ENCODE measurements at regions not wholly inside any gene's neighbourhood (a gene's known extent, or its start where the extent isn't known, plus 50 kb on each side); places are given as distances from the start of the nearest gene placed in this dataset.
A peak's percentile ranks its signal among the peaks of the same experiment; 100 is the strongest.

DNA sequence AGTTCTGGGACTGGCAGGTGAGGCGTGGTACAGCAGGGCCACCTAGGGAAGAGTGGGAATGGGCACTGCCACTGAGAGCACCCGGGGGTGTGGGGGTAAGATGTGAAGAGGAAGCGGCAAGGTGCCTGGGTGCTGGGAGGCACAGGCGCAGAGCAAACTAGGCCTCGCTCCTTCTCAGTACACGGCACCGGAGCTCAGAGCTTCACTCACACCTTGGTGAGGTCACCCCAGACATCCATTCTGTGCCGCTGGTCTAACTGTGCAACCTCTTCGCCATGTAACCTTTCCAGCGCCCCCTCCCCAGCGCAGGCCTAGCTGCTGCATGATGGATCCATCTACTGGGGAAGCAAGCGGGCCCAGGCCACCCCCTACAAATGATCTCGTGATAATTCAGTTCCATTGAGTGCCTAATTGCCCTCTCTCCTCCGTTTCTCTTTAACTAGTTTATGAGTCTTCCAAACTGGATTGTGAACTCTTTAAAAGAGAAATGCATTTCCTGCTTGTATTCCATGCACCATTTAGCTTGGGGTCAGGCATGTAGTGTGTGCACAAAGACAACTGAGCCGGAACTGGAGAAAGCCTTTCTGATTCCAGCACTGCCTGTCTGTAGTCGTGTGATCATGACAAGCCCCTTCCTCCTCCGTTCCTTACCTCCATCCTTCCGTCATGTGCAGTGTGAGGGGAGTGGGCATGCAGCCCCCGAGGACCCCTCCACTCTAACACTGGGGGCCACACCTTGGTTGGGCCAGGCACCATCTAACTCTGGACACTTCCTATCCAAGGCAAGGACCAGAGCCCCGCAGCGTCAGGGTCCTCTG lies 1475.2 kb downstream of the TBC1D22A start:
- H3K27me3 ChIP-seq = peaks cover 6 to 46% (median 27%) of the 10 kb centered on the region in 11 experiments; a peak in 19 of 22 replicates
- no peaks in the 10 kb centered on the region for H3K36me3 ChIP-seq
- peak overlapping the region in 7 of 11 experiments; percentile 48 to 91 (median 51); a peak in 12 of 22 replicates for H3K4me2 ChIP-seq
- H3K9me3 ChIP-seq (replicated peaks in 1 of 11) = peaks cover 16 to 17% (median 17%) of the 10 kb centered on the region in 11 experiments
- peaks cover 24 to 53% (median 47%) of the 10 kb centered on the region in 10 experiments for H3K4me1 ChIP-seq
- no peak overlapping the region for H3K4me3 ChIP-seq
- peaks cover 0 to 25% (median 10%) of the 10 kb centered on the region in 11 experiments; a peak in 9 of 22 replicates for H4K20me1 ChIP-seq
- H3K27ac ChIP-seq = no peak overlapping the region
- no peak for TF ChIP-seq Cebpa-rat (IDR thresholded peaks at IDR 0.05)
- H3K9ac ChIP-seq = no peak overlapping the region

DNA sequence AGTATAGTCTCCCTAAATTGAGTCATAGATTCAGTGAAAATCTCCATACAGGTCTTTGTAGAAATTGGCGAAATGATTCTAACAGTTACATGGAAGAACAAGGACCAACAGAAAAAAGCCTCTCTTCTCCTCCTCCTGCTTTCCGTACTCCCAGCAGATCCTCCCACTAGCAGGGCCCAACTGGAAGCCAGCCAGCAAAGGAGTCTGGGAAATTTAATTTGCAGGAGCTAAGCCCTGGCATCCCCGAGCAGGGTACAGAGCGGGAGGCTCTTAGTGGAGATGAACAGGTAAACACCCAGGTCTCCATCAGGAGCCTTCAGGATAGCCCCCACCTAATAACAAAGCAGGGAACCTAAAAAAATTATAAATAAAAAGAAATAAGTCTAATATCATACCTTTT lies 1473.8 kb downstream of the TBC1D22A start:
- H3K9me3 ChIP-seq (replicated peaks in 1 of 11) = peaks cover 22 to 32% (median 31%) of the 10 kb centered on the region in 11 experiments
- no peaks in the 10 kb centered on the region for H3K36me3 ChIP-seq
- H3K27ac ChIP-seq = no peak overlapping the region
- H3K9ac ChIP-seq = no peak overlapping the region
- H3K4me2 ChIP-seq = no peak overlapping the region
- peaks cover 0 to 25% (median 10%) of the 10 kb centered on the region in 11 experiments; a peak in 9 of 22 replicates for H4K20me1 ChIP-seq
- no peak overlapping the region for H3K4me3 ChIP-seq
- peaks cover 12 to 39% (median 32%) of the 10 kb centered on the region in 10 experiments; a peak in 19 of 20 replicates for H3K4me1 ChIP-seq
- no peak for TF ChIP-seq Cebpa-rat (IDR thresholded peaks at IDR 0.05)
- peaks cover 6 to 36% (median 22%) of the 10 kb centered on the region in 11 experiments; a peak in 19 of 22 replicates for H3K27me3 ChIP-seq

DNA sequence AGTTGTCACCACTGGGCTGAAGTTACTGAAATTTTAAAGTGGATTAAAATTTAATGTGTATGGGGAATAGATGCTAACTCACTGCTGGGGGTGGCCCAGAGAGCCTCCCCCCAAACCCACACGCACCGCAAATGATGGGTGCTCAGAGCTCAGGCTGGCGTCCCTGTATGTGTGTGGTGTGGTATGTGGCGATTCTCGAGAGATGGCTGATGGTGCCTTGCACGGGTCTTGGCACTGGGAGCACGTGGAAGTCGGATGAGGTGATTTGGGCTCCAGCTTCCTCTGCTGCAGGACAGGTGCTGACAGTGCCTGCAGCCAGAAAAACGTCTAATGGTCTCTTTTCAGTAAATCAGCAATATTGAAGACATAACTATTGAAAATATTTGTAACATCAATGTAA lies 1473.3 kb downstream of the TBC1D22A start:
- peaks cover 12 to 34% (median 29%) of the 10 kb centered on the region in 10 experiments; a peak in 19 of 20 replicates for H3K4me1 ChIP-seq
- peaks cover 6 to 31% (median 17%) of the 10 kb centered on the region in 11 experiments; a peak in 19 of 22 replicates for H3K27me3 ChIP-seq
- no peak overlapping the region for H3K9ac ChIP-seq
- peaks cover 23 to 34% (median 31%) of the 10 kb centered on the region in 11 experiments for H3K9me3 ChIP-seq (replicated peaks in 1 of 11)
- H4K20me1 ChIP-seq = peaks cover 0 to 23% (median 10%) of the 10 kb centered on the region in 11 experiments; a peak in 8 of 22 replicates
- H3K27ac ChIP-seq = no peak overlapping the region
- TF ChIP-seq Cebpa-rat (IDR thresholded peaks at IDR 0.05) = no peak
- no peak overlapping the region for H3K4me2 ChIP-seq
- no peaks in the 10 kb centered on the region for H3K36me3 ChIP-seq
- H3K4me3 ChIP-seq = no peak overlapping the region

DNA sequence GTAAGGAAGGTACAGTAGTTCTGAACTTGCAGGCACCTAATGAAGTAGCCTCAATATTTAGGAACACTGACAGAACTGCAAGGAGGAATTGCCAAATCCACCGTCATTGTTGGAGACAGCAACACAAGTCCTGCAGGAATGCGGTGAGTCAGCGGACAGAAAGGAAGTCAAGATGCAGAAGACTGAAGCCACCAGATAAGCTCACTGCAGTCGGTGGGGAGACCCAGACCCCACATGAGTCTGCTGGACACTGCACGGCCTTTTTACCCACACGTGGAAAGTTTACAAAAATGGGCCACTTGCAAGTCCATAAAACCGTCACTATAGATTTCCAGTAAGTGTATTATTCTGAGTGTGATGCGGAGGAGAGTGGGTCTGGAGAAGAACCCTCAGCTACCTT lies 1471.6 kb downstream of the TBC1D22A start:
- peaks cover 0 to 7% (median 0%) of the 10 kb centered on the region in 11 experiments; a peak in 3 of 22 replicates for H4K20me1 ChIP-seq
- peaks cover 0 to 16% (median 0%) of the 10 kb centered on the region in 11 experiments; a peak in 6 of 22 replicates for H3K27me3 ChIP-seq
- no peak for TF ChIP-seq Cebpa-rat (IDR thresholded peaks at IDR 0.05)
- no peak overlapping the region for H3K27ac ChIP-seq
- H3K36me3 ChIP-seq = no peaks in the 10 kb centered on the region
- no peak overlapping the region for H3K4me3 ChIP-seq
- H3K4me2 ChIP-seq = no peak overlapping the region
- peaks cover 6 to 17% (median 13%) of the 10 kb centered on the region in 10 experiments; a peak in 19 of 20 replicates for H3K4me1 ChIP-seq
- H3K9ac ChIP-seq = no peak overlapping the region
- H3K9me3 ChIP-seq (replicated peaks in 1 of 11) = peaks cover 23 to 36% (median 31%) of the 10 kb centered on the region in 11 experiments

DNA sequence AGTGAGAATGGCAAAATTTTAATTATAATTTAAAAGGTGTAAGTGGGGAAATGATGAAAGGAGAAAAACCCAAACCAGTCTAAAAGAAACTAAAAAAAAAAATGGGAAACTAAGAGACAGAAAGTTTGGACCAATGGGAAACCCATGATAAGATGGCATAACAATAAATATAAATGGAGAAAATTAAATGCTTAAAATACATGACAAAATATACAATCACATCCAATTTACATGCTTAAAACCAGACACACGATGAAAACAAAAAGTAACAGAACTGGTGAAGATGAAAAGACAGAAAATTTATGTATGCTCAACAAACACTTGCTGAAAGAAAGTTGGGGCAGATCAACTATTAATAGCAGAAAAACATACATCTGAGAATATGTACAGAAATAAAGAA lies 1471.1 kb downstream of the TBC1D22A start:
- Histone ChIP-seq H3K4me3 (no peak overlapping the region), H3K4me1 (peaks cover 2 to 13% (median 9%) of the 10 kb centered on the region in 10 experiments; a peak in 19 of 20 replicates), H4K20me1 (peaks cover 0 to 6% (median 0%) of the 10 kb centered on the region in 11 experiments; a peak in 2 of 22 replicates), H3K36me3 (no peaks in the 10 kb centered on the region), H3K27ac (no peak overlapping the region), H3K4me2 (no peak overlapping the region), H3K9ac (no peak overlapping the region), H3K9me3 (replicated peaks in 1 of 11) (peaks cover 23 to 36% (median 31%) of the 10 kb centered on the region in 11 experiments), H3K27me3 (peaks cover 0 to 12% (median 0%) of the 10 kb centered on the region in 11 experiments; a peak in 5 of 22 replicates)
- TF ChIP-seq Cebpa-rat (IDR thresholded peaks at IDR 0.05) = no peak

DNA sequence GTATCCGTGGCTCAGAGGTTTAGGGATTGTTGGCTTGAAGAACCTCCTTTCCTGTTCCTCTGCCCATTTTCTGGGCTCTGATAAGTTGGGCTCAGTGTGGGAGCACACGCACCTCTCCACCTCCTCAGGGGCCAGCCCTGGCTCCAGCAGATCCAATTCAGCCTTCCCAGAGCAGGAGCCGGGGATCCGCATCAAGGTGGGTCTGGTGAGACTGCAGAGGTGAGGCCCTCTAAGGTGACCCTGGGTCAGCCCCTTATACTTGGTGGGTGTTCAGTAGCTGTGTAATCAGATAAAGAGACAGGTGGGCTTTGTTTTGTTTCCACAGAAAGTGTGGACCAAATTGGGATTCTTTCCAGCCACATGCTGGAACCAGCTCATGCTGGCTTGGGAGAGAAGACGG lies 1466.0 kb downstream of the TBC1D22A start:
- Histone ChIP-seq H3K27ac (no peak overlapping the region), H3K9me3 (replicated peaks in 1 of 11) (peaks cover 14 to 27% (median 22%) of the 10 kb centered on the region in 11 experiments), H3K4me1 (0 out of 20 replicates have a peak, but pooled peaks cover 0 to 5% (median 0%) of the 10 kb centered on the region in 10 experiments), H3K4me2 (no peak overlapping the region), H3K9ac (no peak overlapping the region), H3K4me3 (no peak overlapping the region), H3K27me3 (no peaks in the 10 kb centered on the region), H4K20me1 (no peaks in the 10 kb centered on the region), H3K36me3 (no peaks in the 10 kb centered on the region)
- no peak for TF ChIP-seq Cebpa-rat (IDR thresholded peaks at IDR 0.05)

DNA sequence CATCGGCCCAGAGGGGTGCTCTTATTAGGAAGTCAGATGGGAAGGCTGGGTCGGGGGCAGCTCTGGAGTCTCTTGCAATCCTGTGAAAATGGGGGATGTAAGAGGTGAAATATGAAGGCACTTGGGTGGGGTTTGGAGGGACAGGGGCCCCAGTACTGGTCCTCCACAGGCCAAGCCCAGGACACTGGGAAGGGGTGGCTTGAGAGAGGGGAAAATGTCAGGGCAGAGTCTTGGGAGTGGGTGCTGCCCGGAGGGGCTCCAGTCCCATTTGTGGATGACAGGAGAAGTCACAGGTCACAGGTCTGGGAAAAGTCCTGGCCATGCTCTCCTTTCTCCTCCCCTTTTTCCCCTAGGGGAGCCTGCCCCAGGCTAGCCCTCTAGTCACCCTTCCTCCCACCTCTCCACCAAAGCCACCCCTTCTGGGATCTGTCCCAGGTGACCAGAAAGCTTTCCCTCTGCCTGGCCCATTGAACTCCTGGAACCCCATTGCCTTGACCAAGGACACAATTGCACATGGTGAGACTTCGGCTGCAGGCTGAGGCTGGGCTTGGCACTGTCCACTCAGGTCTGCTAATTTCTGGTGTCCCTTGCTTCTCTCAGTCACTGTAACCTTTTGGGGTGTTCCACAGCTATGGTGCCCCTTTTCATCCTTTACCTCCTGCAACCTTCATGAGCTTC lies 1465.0 kb downstream of the TBC1D22A start:
- Histone ChIP-seq H3K27me3 (no peaks in the 10 kb centered on the region), H3K4me2 (no peak overlapping the region), H3K4me3 (no peak overlapping the region), H3K9me3 (replicated peaks in 1 of 11) (peaks cover 4 to 17% (median 12%) of the 10 kb centered on the region in 11 experiments; a peak in 21 of 22 replicates), H3K4me1 (0 out of 20 replicates have a peak, but pooled peaks cover 0 to 5% (median 0%) of the 10 kb centered on the region in 10 experiments), H3K27ac (no peak overlapping the region), H3K36me3 (no peaks in the 10 kb centered on the region), H4K20me1 (no peaks in the 10 kb centered on the region), H3K9ac (no peak overlapping the region)
- no peak for TF ChIP-seq Cebpa-rat (IDR thresholded peaks at IDR 0.05)

DNA sequence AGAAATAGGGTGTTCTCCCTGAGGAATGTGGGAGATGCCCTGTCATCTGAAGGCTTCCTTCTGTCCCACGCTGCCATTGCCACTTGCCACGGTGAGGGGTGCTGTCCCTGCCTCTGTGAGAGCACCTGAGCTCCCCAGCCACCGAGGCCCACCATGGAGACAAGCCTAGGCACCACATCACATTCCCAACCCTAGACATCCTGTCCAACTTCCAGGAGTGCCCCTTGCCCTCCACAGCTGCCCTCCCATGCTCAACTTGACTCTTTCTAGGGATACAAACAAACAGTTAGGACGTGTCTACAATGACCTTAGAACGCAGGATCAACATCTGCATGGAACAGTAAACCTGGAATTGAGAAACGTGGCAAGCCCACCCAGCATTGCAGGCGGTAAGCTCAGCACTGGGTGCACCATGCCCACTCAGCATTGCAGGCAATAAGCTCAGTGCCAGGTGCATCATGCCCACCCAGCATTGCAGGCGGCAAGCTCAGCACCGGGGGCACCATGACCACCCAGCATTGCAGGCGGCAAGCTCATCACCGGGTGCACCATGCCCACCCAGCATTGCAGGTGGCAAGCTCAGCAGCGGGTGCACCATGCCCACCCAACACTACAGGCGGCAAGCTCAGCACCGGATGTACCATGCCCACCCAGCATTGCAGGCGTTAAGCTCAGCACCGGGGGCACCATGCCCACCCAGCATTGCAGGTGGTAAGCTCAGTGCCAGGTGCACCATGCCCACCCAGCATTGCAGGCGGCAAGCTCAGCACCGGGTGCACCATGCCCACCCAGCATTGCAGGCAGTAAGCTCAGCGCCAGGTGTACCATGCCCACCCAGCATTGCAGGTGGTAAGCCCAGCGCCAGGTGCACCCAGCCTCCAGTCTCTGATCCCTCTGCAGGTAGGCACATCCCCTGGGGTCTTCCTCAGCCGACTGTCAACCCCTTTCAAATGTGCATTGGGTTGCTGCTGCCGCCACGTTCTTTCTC lies 1463.9 kb downstream of the TBC1D22A start:
- H3K4me3 ChIP-seq = no peak overlapping the region
- H3K36me3 ChIP-seq = no peaks in the 10 kb centered on the region
- H3K9ac ChIP-seq = no peak overlapping the region
- no peak overlapping the region for H3K4me2 ChIP-seq
- H4K20me1 ChIP-seq = no peaks in the 10 kb centered on the region
- 0 out of 20 replicates have a peak, but pooled peaks cover 0 to 5% (median 0%) of the 10 kb centered on the region in 10 experiments for H3K4me1 ChIP-seq
- TF ChIP-seq Cebpa-rat (IDR thresholded peaks at IDR 0.05) = no peak
- H3K27ac ChIP-seq = no peak overlapping the region
- peaks cover under 1 to 8% (median 3%) of the 10 kb centered on the region in 11 experiments; a peak in 7 of 22 replicates for H3K9me3 ChIP-seq (replicated peaks in 1 of 11)
- H3K27me3 ChIP-seq = no peaks in the 10 kb centered on the region
